GM21526 (cell line): ENCODE measurements at regions not wholly inside any gene's neighbourhood (a gene's known extent, or its start where the extent isn't known, plus 50 kb on each side); places are given as distances from the start of the nearest gene placed in this dataset.

Source experiments
- ATAC-seq: cut with Tn5 transposase; IDR thresholded peaks from one replicate; pipeline ENCODE4 v1.9.1; 2021; ENCODE audit warnings: moderate library complexity; ENCODE audit not compliant: unreplicated experiment, low FRiP score

- ATAC-seq, result no peak
These were observed 58.6 kb upstream of the DOCK10 start for GRCh38 chr2:225100856-225101294.

- no peak for ATAC-seq
These were observed 58.0 kb upstream of the DOCK10 start for GRCh38 chr2:225100269-225100668.

GRCh38 chr2:225097035-225097434, 54.8 kb upstream of the DOCK10 start:
- no peak for ATAC-seq
